WERI-Rb-1 (cell line): ENCODE measurements at regions not wholly inside any gene's neighbourhood (a gene's known extent, or its start where the extent isn't known, plus 50 kb on each side); places are given as distances from the start of the nearest gene placed in this dataset.

Experiments
- DNase-seq: peaks from one replicate; pipeline ENCODE4 v3.0.0-alpha.2; 2020
- H3K27ac ChIP-seq: fragments of 250-450 bp; sonication (Bioruptor Pico); 2 replicates; pipeline ENCODE4 v1.5.1; 2020; ENCODE audit warnings: mild to moderate bottlenecking, moderate library complexity
- H3K27me3 ChIP-seq: fragments of 250-450 bp; sonication (Bioruptor Pico); 2 replicates; pipeline ENCODE4 v1.5.1; 2021; ENCODE audit warnings: mild to moderate bottlenecking, low read depth, moderate library complexity; ENCODE audit not compliant: insufficient read depth, severe bottlenecking
- H3K36me3 ChIP-seq: fragments of 250-450 bp; sonication (Bioruptor Pico); 2 replicates; pipeline ENCODE4 v1.5.1; 2020; ENCODE audit warnings: mild to moderate bottlenecking, moderate library complexity
- H3K4me3 ChIP-seq: 2 replicates; pipeline ENCODE4 v1.5.1; 2011; ENCODE audit warnings: low read depth, mild to moderate bottlenecking, control low read depth, low read length
- H3K9me3 ChIP-seq: fragments of 250-450 bp; sonication (Bioruptor Pico); 2 replicates; pipeline ENCODE4 v1.5.1; 2021; ENCODE audit warnings: mild to moderate bottlenecking, moderate library complexity; ENCODE audit not compliant: severe bottlenecking
- CTCF ChIP-seq: IDR thresholded peaks from 2 replicates; pipeline ENCODE4 v1.5.1; 2011; ENCODE audit warnings: low read depth, mild to moderate bottlenecking, control low read depth, inconsistent platforms, low read length

- TF ChIP-seq CTCF: no peak
- Histone ChIP-seq H3K9me3 (no peaks in the 10 kb centered on the region), H3K27me3 (no peaks in the 10 kb centered on the region), H3K4me3 (no peak overlapping the region), H3K27ac (no peak overlapping the region), H3K36me3 (no peaks in the 10 kb centered on the region)
- no peak for DNase-seq
These were observed 716.4 kb downstream of the NR2F1-AS1 start for GRCh38 chr5:92864591-92864990.

- DNase-seq: no peak
- H3K9me3 ChIP-seq: no peaks in the 10 kb centered on the region
- H3K4me3 ChIP-seq: no peak overlapping the region
- no peak overlapping the region for H3K27ac ChIP-seq
- H3K27me3 ChIP-seq: no peaks in the 10 kb centered on the region
- no peak for TF ChIP-seq CTCF
- H3K36me3 ChIP-seq: no peaks in the 10 kb centered on the region
These were observed 717.4 kb downstream of the NR2F1-AS1 start for GRCh38 chr5:92863666-92864065.

- H3K27me3 ChIP-seq: no peaks in the 10 kb centered on the region
These were observed 719.3 kb downstream of the NR2F1-AS1 start for GRCh38 chr5:92861531-92862285.

GRCh38 chr5:92860061-92860460 is 721.0 kb downstream of the NR2F1-AS1 start:
- no peak overlapping the region for H3K27ac ChIP-seq
- DNase-seq: no peak
- H3K9me3 ChIP-seq: no peaks in the 10 kb centered on the region
- no peak overlapping the region for H3K4me3 ChIP-seq
- TF ChIP-seq CTCF: no peak
- H3K27me3 ChIP-seq: no peaks in the 10 kb centered on the region
- H3K36me3 ChIP-seq: no peaks in the 10 kb centered on the region

More at GRCh38 chr5:92861531-92862285, 719.3 kb downstream of the NR2F1-AS1 start:
- no peaks in the 10 kb centered on the region for H3K9me3 ChIP-seq
- H3K27ac ChIP-seq: no peak overlapping the region
- DNase-seq: no peak
- no peaks in the 10 kb centered on the region for H3K36me3 ChIP-seq
- no peak for TF ChIP-seq CTCF
- H3K4me3 ChIP-seq: no peak overlapping the region

- DNase-seq: no peak
- Histone ChIP-seq H3K36me3 (no peaks in the 10 kb centered on the region), H3K27ac (no peak overlapping the region), H3K27me3 (no peaks in the 10 kb centered on the region), H3K4me3 (no peak overlapping the region), H3K9me3 (no peaks in the 10 kb centered on the region)
- TF ChIP-seq CTCF: no peak
These were observed 728.8 kb downstream of the NR2F1-AS1 start for GRCh38 chr5:92852219-92852618.

GRCh38 chr5:92850886-92851285 is 730.1 kb downstream of the NR2F1-AS1 start:
- H3K36me3 ChIP-seq: no peaks in the 10 kb centered on the region
- no peak overlapping the region for H3K27ac ChIP-seq
- TF ChIP-seq CTCF: no peak
- DNase-seq: no peak
- H3K4me3 ChIP-seq: no peak overlapping the region
- no peaks in the 10 kb centered on the region for H3K9me3 ChIP-seq
- H3K27me3 ChIP-seq: no peaks in the 10 kb centered on the region
